Endothelial cell of umbilical vein (primary cell): ENCODE measurements at regions not wholly inside any gene's neighbourhood (a gene's known extent, or its start where the extent isn't known, plus 50 kb on each side); places are given as distances from the start of the nearest gene placed in this dataset.

Experiments used
- BruUV-seq: library from RNA; stranded (reverse); fragments of 400-500 nt; replicated peaks from 2 replicates; lab custom pipeline; 2021; lab: Mats Ljungman, UMichigan
- CTCF ChIA-PET: fragments of 300-600, 350-600 bp; sonication (Branson Sonifier 250); formaldehyde crosslinking; loops from one replicate; lab custom pipeline; 2021; ENCODE audit warnings: antibody characterized with exemption, inconsistent platforms; lab: Charles Lee
- POLR2A ChIA-PET: fragments of 300-600, 350-600 bp; sonication (Branson Sonifier 250); formaldehyde crosslinking; loops from one replicate; lab custom pipeline; 2021; ENCODE audit warnings: antibody characterized with exemption, inconsistent platforms; lab: Charles Lee
- DNase-seq: peaks from one replicate; pipeline ENCODE4 v3.0.0-alpha.2; 2011; ENCODE audit warnings: low read depth, low spot score
- FAIRE-seq: peaks from 2 replicates; lab custom pipeline; 2011; peaks lifted over from hg19 to GRCh38; lab: Jason Lieb, UNC
- H2AFZ ChIP-seq: 2 replicates; pipeline ENCODE4 v1.6.0; 2012; ENCODE audit warnings: low read depth, low read length, control low read depth, inconsistent platforms
- H3K27ac ChIP-seq: 2 replicates; pipeline ENCODE4 v1.5.1; 2011; ENCODE audit warnings: low read depth, mild to moderate bottlenecking, control low read depth, low read length, moderate library complexity; ENCODE audit not compliant: insufficient read depth
- H3K27me3 ChIP-seq, 2 experiments: 2 replicates each; pipeline versions ENCODE4 v1.6.0 to v1.6.1; 2011; ENCODE audit warnings: low read length in 2 of 2, mixed read lengths in 1 of 2; ENCODE audit not compliant: control insufficient read depth in 2 of 2, insufficient read depth in 2 of 2
- H3K36me3 ChIP-seq, 2 experiments: 2 replicates in 1 of 2; 3 replicates in 1 of 2; pipeline ENCODE4 v1.5.1; 2011; ENCODE audit warnings: low read length in 2 of 2, mild to moderate bottlenecking in 1 of 2, moderate library complexity in 1 of 2; ENCODE audit not compliant: control insufficient read depth in 2 of 2, insufficient read depth in 2 of 2; ENCODE audit errors: extremely low read depth in 1 of 2
- H3K4me1 ChIP-seq: 3 replicates; pipeline ENCODE4 v1.5.1; 2011; ENCODE audit warnings: mild to moderate bottlenecking, low read length; ENCODE audit not compliant: control insufficient read depth, insufficient read depth; ENCODE audit errors: extremely low read depth
- H3K4me2 ChIP-seq: 2 replicates; pipeline ENCODE4 v1.6.1; 2011; ENCODE audit warnings: low read length, control low read depth, mixed read lengths; ENCODE audit not compliant: insufficient read depth
- H3K4me3 ChIP-seq, 3 experiments: fragments of 200-600 bp in 1 of 3; sonication (generic), shearing (Covaris generic) in 1 of 3; replicated peaks in 1 of 3; 2 replicates each; pipeline ENCODE4 v1.5.1; 2011 to 2016; ENCODE audit warnings: control low read depth in 3 of 3, low read length in 3 of 3, mild to moderate bottlenecking in 2 of 3, inconsistent platforms in 1 of 3, low read depth in 1 of 3, moderate library complexity in 1 of 3; ENCODE audit not compliant: insufficient read depth in 1 of 3
- H3K79me2 ChIP-seq: 2 replicates; pipeline ENCODE4 v1.6.0; 2012; ENCODE audit warnings: low read length, inconsistent platforms; ENCODE audit not compliant: control insufficient read depth, insufficient read depth
- H3K9ac ChIP-seq: replicated peaks from 2 replicates; pipeline ENCODE3; 2011; ENCODE audit warnings: low read length, control low read depth; ENCODE audit not compliant: insufficient read depth; ENCODE audit errors: extremely low read depth
- H3K9me1 ChIP-seq: replicated peaks from 3 replicates; pipeline ENCODE4 v1.6.0; 2011; ENCODE audit warnings: mild to moderate bottlenecking, low read length; ENCODE audit not compliant: control insufficient read depth, insufficient read depth; ENCODE audit errors: extremely low read depth
- H3K9me3 ChIP-seq: replicated peaks from 2 replicates; pipeline ENCODE4 v1.5.1; 2012; ENCODE audit warnings: low read length, inconsistent platforms; ENCODE audit not compliant: control insufficient read depth, insufficient read depth
- H4K20me1 ChIP-seq: replicated peaks from 2 replicates; pipeline ENCODE3; 2011; ENCODE audit warnings: mild to moderate bottlenecking, low read length; ENCODE audit not compliant: control insufficient read depth, insufficient read depth; ENCODE audit errors: extremely low read depth
- EZH2 ChIP-seq: IDR thresholded peaks from 2 replicates; pipeline ENCODE4 v1.6.1; 2012; ENCODE audit warnings: borderline replicate concordance, low read depth, mild to moderate bottlenecking, moderate library complexity, low read length, inconsistent platforms; ENCODE audit not compliant: severe bottlenecking
- FOS ChIP-seq: IDR thresholded peaks from 2 replicates; pipeline ENCODE4 v1.6.1; 2011; ENCODE audit warnings: mild to moderate bottlenecking, low read length, moderate library complexity, borderline replicate concordance; ENCODE audit not compliant: insufficient read depth
- GATA2 ChIP-seq: IDR thresholded peaks from 2 replicates; pipeline ENCODE4 v1.7.0; 2011; ENCODE audit warnings: low read depth, mild to moderate bottlenecking, moderate library complexity, mixed read lengths, low read length; ENCODE audit not compliant: insufficient read length, insufficient read depth
- JUN ChIP-seq: IDR thresholded peaks from 2 replicates; pipeline ENCODE4 v1.6.1; 2011; ENCODE audit warnings: borderline replicate concordance, low read depth; ENCODE audit not compliant: insufficient read length, insufficient read depth
- MYC ChIP-seq: IDR thresholded peaks from one replicate; pipeline ENCODE4 v1.6.1; 2011; ENCODE audit warnings: mild to moderate bottlenecking, low read depth, low read length
- POLR2A ChIP-seq: IDR thresholded peaks from 2 replicates; pipeline ENCODE4 v1.6.1; 2012; ENCODE audit warnings: low read depth, mild to moderate bottlenecking, control low read depth, low read length
- POLR2AphosphoS5 ChIP-seq: IDR thresholded peaks from 2 replicates; pipeline ENCODE4 v1.6.1; 2012; ENCODE audit warnings: low read depth, mild to moderate bottlenecking, control low read depth, low read length, moderate library complexity; ENCODE audit not compliant: insufficient read depth
- dilution Hi-C: fragments of 300-500 bp; cut with MboI; formaldehyde crosslinking; loops from one replicate; pipeline ENCODE4 v1.15.0; 2019; ENCODE audit warnings: low sequenced_read_pairs; ENCODE audit not compliant: extremely low pct_ligation_motif_present
- intact Hi-C: fragments of 100-400 bp; cut with micrococcal nuclease; formaldehyde crosslinking; loops from one replicate; pipeline ENCODE4 v1.10.0; 2022
- TF ChIP-seq, protein P1 (sequence below): IDR thresholded peaks from 2 replicates; pipeline ENCODE4 v1.6.1; 2011; ENCODE audit not compliant: insufficient read depth, insufficient read length
- TF ChIP-seq, protein P2 (sequence below), 2 donors: IDR thresholded peaks; 1 replicate in 1 of 2; 2 replicates in 1 of 2; pipeline ENCODE4 v1.5.1; 2011; ENCODE audit warnings: low read length in 2 of 2, mild to moderate bottlenecking in 2 of 2, moderate library complexity in 2 of 2, control low read depth in 1 of 2, inconsistent platforms in 1 of 2, low read depth in 1 of 2; ENCODE audit not compliant: insufficient read depth in 1 of 2; ENCODE audit errors: extremely low read depth in 1 of 2

DNA sequence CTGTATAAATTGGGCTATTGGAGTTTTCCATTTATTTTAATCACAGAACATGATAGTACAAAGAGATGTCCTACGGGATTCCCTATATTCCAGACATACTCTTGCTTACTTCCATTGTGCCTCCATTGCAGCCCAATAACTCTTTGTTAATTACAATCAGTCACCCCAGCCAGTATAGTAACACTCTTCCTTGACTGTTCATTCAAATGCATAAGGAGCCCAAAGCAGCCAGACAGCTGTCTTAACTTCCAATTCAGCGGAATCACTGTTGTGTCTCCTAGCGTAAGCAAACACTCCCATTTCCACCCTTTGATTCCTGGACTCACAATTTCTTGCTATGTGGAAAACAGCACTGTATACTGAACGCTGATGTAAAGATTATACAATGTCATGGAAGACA is 942.3 kb downstream of the TAF11L14 start:
- dilution Hi-C loops (no loop called here), intact Hi-C loops (no loop called here)
- Histone ChIP-seq H3K79me2 (no peaks in the 10 kb centered on the region), H3K4me3 (no peak overlapping the region), H2AFZ (no peak overlapping the region), H3K27me3 (no peaks in the 10 kb centered on the region), H3K4me2 (no peak overlapping the region), H3K9me3 (peaks cover 6% of the 10 kb centered on the region), H3K4me1 (no peaks in the 10 kb centered on the region), H3K9ac (no peak overlapping the region), H3K9me1 (no peaks in the 10 kb centered on the region), H4K20me1 (no peaks in the 10 kb centered on the region), H3K27ac (no peak overlapping the region), H3K36me3 (no peaks in the 10 kb centered on the region)
- BruUV-seq = no TSS peak
- POLR2A ChIA-PET = no interaction called here
- DNase-seq (no peak), FAIRE-seq (no peak)
- CTCF ChIA-PET = no interaction called here
- TF ChIP-seq, protein P1, sequence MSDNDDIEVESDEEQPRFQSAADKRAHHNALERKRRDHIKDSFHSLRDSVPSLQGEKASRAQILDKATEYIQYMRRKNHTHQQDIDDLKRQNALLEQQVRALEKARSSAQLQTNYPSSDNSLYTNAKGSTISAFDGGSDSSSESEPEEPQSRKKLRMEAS = no peak
- TF ChIP-seq, protein P2, sequence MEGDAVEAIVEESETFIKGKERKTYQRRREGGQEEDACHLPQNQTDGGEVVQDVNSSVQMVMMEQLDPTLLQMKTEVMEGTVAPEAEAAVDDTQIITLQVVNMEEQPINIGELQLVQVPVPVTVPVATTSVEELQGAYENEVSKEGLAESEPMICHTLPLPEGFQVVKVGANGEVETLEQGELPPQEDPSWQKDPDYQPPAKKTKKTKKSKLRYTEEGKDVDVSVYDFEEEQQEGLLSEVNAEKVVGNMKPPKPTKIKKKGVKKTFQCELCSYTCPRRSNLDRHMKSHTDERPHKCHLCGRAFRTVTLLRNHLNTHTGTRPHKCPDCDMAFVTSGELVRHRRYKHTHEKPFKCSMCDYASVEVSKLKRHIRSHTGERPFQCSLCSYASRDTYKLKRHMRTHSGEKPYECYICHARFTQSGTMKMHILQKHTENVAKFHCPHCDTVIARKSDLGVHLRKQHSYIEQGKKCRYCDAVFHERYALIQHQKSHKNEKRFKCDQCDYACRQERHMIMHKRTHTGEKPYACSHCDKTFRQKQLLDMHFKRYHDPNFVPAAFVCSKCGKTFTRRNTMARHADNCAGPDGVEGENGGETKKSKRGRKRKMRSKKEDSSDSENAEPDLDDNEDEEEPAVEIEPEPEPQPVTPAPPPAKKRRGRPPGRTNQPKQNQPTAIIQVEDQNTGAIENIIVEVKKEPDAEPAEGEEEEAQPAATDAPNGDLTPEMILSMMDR (IDR thresholded peaks at IDR 0.05; ENCODE audit: extremely low read depth in 1 of 2, insufficient read depth in 1 of 2, low read depth in 1 of 2, low read length in 2 of 2) = no peak
- TF ChIP-seq FOS (no peak), MYC (no peak), EZH2 (no peak), POLR2A (no peak), JUN (no peak), POLR2AphosphoS5 (no peak), GATA2 (no peak)
